SU-DHL-6 (cell line): ENCODE measurements at regions not wholly inside any gene's neighbourhood (a gene's known extent, or its start where the extent isn't known, plus 50 kb on each side); places are given as distances from the start of the nearest gene placed in this dataset.

ENCODE experiments used
- H2AFZ ChIP-seq: fragments of 200-600 bp; sonication (generic); 2 replicates; pipeline ENCODE4 v1.6.1; 2014; ENCODE audit warnings: low read depth, mild to moderate bottlenecking, moderate library complexity, mixed read lengths, antibody characterized with exemption, low read length; ENCODE audit not compliant: severe bottlenecking
- H3F3A ChIP-seq: fragments of 200-600 bp; shearing (Covaris generic); 2 replicates; pipeline ENCODE4 v1.6.0; 2016; ENCODE audit warnings: antibody characterized with exemption, mild to moderate bottlenecking; ENCODE audit not compliant: insufficient read depth
- H3K27ac ChIP-seq: fragments of 200-600 bp; sonication (generic); 2 replicates; pipeline ENCODE4 v1.5.1; 2016; ENCODE audit warnings: low read depth, mild to moderate bottlenecking, low read length, moderate library complexity, mixed read lengths
- H3K27me3 ChIP-seq: fragments of 200-600 bp; sonication (generic), shearing (Covaris generic); 2 replicates; pipeline ENCODE4 v1.6.0; 2014; ENCODE audit warnings: mild to moderate bottlenecking, low read length
- H3K36me3 ChIP-seq: fragments of 200-600 bp; sonication (generic); 2 replicates; pipeline ENCODE4 v1.6.1; 2014; ENCODE audit warnings: mild to moderate bottlenecking, low read length, mixed read lengths
- H3K4me2 ChIP-seq: fragments of 300-600, 200-600 bp; shearing (Covaris generic), sonication (generic); 2 replicates; pipeline ENCODE4 v1.6.0; 2014; ENCODE audit warnings: low read length, low read depth, mild to moderate bottlenecking; ENCODE audit not compliant: poor library complexity, severe bottlenecking
- H3K4me3 ChIP-seq: fragments of 200-600 bp; sonication (generic); 2 replicates; pipeline ENCODE4 v1.5.1; 2014; ENCODE audit warnings: antibody characterized with exemption, low read length, mild to moderate bottlenecking, mixed read lengths; ENCODE audit not compliant: insufficient read depth, poor library complexity, severe bottlenecking
- H3K79me2 ChIP-seq: fragments of 200-600 bp; sonication (generic); 2 replicates; pipeline ENCODE4 v1.6.1; 2014; ENCODE audit warnings: mild to moderate bottlenecking, low read length, moderate library complexity; ENCODE audit not compliant: insufficient read depth
- H3K9ac ChIP-seq: fragments of 200-600 bp; sonication (generic); 2 replicates; pipeline ENCODE4 v1.7.0; 2014; ENCODE audit warnings: mild to moderate bottlenecking, low read length
- H3K9me2 ChIP-seq: fragments of 200-600 bp; sonication (generic); replicated peaks from 2 replicates; pipeline ENCODE4 v1.6.1; 2014; ENCODE audit warnings: low read length; ENCODE audit not compliant: insufficient read depth
- H3K9me3 ChIP-seq: fragments of 200-600 bp; sonication (generic); 2 replicates; pipeline ENCODE4 v1.6.1; 2014; ENCODE audit warnings: low read length, mixed read lengths; ENCODE audit not compliant: insufficient read depth
- H4K20me1 ChIP-seq: fragments of 200-600 bp; sonication (generic); 2 replicates; pipeline ENCODE4 v1.6.1; 2014; ENCODE audit warnings: low read depth, mild to moderate bottlenecking, antibody characterized with exemption, low read length, moderate library complexity, mixed read lengths
- EZH2phosphoT487 ChIP-seq: fragments of 200-600 bp; sonication (generic), shearing (Covaris generic); conservative IDR thresholded peaks from 2 replicates; pipeline ENCODE4 v1.6.1; 2018; ENCODE audit warnings: mild to moderate bottlenecking, antibody characterized with exemption, low read length, moderate library complexity, mixed read lengths
- TF ChIP-seq, protein P1 (sequence below): fragments of 200-600 bp; sonication (generic); IDR thresholded peaks from one replicate; pipeline ENCODE4 v1.5.1; 2017; ENCODE audit warnings: antibody characterized with exemption, mild to moderate bottlenecking, low read length, moderate library complexity; ENCODE audit not compliant: insufficient read depth, poor library complexity, severe bottlenecking

DNA sequence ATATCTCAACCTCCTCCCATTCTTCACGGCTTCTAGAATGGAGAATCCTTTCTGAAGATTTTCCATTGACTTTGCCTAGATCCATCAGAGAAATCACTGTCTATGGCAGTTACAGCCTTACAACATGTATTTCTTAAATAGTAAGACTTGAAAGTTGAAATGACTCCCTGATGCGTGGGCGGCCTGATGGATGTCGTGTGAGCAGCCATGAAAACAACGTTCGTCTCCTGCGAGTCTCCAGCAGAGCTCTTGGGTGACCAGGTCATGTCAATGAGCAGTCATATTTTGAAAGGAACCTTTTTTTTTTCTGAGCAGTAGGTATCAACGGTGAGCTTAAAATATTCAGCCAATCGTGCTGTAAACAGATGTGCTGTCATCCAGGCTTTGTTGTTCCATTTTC, 139.9 kb upstream of the C14orf180 start:
- no peaks in the 10 kb centered on the region for H4K20me1 ChIP-seq
- no peak overlapping the region for H3K27ac ChIP-seq
- H3K4me3 ChIP-seq, result no peak overlapping the region
- H3K9ac ChIP-seq, result no peak overlapping the region
- H3K9me3 ChIP-seq, result no peaks in the 10 kb centered on the region
- H2AFZ ChIP-seq, result no peak overlapping the region
- no peaks in the 10 kb centered on the region for H3K79me2 ChIP-seq
- H3K4me2 ChIP-seq, result no peak overlapping the region
- no peaks in the 10 kb centered on the region for H3K36me3 ChIP-seq
- H3K9me2 ChIP-seq, result no peaks in the 10 kb centered on the region
- no peaks in the 10 kb centered on the region for H3F3A ChIP-seq
- H3K27me3 ChIP-seq, result no peaks in the 10 kb centered on the region
- TF ChIP-seq EZH2phosphoT487, result no peak

DNA sequence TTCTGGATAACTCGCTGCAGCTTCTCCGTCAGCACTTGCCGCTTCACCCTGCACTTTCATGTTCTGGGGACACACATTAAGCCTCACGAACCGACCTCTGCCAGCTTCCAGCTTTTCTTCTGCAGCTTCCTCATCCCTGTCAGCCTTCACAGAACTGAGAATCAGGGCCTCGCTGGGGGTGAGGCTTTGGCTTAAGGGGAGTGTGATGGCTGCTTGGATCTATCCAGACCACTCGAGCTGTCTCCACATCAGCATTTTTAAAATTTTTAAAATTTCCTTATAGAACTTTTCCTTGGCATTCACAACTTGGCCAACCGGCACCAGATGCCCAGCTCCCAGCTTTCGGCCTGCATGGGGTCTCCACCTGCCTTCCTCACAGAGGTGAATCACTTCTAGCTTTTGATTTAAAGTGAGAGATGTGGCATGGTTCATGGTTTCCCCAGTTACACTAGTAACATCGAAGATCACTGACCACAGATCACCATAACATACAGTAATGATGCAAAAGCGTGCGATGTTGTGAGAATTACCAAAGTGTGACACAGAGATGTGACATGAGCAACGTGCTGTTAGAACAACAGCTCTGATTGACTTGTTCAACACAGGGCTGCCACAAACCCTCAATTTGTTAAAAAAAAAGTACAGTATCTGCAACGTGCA, 139.1 kb upstream of the C14orf180 start:
- Histone ChIP-seq H2AFZ (no peak overlapping the region), H3K9me3 (no peaks in the 10 kb centered on the region)
- TF ChIP-seq, protein P1, sequence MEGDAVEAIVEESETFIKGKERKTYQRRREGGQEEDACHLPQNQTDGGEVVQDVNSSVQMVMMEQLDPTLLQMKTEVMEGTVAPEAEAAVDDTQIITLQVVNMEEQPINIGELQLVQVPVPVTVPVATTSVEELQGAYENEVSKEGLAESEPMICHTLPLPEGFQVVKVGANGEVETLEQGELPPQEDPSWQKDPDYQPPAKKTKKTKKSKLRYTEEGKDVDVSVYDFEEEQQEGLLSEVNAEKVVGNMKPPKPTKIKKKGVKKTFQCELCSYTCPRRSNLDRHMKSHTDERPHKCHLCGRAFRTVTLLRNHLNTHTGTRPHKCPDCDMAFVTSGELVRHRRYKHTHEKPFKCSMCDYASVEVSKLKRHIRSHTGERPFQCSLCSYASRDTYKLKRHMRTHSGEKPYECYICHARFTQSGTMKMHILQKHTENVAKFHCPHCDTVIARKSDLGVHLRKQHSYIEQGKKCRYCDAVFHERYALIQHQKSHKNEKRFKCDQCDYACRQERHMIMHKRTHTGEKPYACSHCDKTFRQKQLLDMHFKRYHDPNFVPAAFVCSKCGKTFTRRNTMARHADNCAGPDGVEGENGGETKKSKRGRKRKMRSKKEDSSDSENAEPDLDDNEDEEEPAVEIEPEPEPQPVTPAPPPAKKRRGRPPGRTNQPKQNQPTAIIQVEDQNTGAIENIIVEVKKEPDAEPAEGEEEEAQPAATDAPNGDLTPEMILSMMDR, result no peak

GRCh38 chr14:104441275-104442106, 138.1 kb upstream of the C14orf180 start:
- H3K36me3 ChIP-seq, result no peaks in the 10 kb centered on the region
- no peaks in the 10 kb centered on the region for H3K9me2 ChIP-seq
- TF ChIP-seq, protein P1, result no peak
- no peak for TF ChIP-seq EZH2phosphoT487
- H3K79me2 ChIP-seq, result no peaks in the 10 kb centered on the region
- H3K9me3 ChIP-seq, result no peaks in the 10 kb centered on the region
- no peaks in the 10 kb centered on the region for H4K20me1 ChIP-seq
- H3K27ac ChIP-seq, result no peak overlapping the region
- no peak overlapping the region for H3K4me2 ChIP-seq
- no peak overlapping the region for H3K9ac ChIP-seq
- H3K4me3 ChIP-seq, result no peak overlapping the region
- H3F3A ChIP-seq, result no peaks in the 10 kb centered on the region
- H3K27me3 ChIP-seq, result no peaks in the 10 kb centered on the region
- H2AFZ ChIP-seq, result no peak overlapping the region

More for the DNA sequence above, 139.1 kb upstream of the C14orf180 start:
- Histone ChIP-seq H3K9ac (no peak overlapping the region), H3K4me3 (no peak overlapping the region), H4K20me1 (no peaks in the 10 kb centered on the region), H3K27me3 (no peaks in the 10 kb centered on the region), H3K79me2 (no peaks in the 10 kb centered on the region), H3K36me3 (no peaks in the 10 kb centered on the region), H3F3A (no peaks in the 10 kb centered on the region), H3K9me2 (no peaks in the 10 kb centered on the region), H3K4me2 (no peak overlapping the region), H3K27ac (no peak overlapping the region)

- Histone ChIP-seq H3K4me2 (no peak overlapping the region), H3K9me2 (no peaks in the 10 kb centered on the region), H3K27me3 (no peaks in the 10 kb centered on the region), H3K79me2 (no peaks in the 10 kb centered on the region), H2AFZ (no peak overlapping the region), H3K27ac (no peak overlapping the region), H3F3A (no peaks in the 10 kb centered on the region), H4K20me1 (no peaks in the 10 kb centered on the region), H3K9me3 (no peaks in the 10 kb centered on the region), H3K9ac (no peak overlapping the region), H3K36me3 (no peaks in the 10 kb centered on the region), H3K4me3 (no peak overlapping the region)
- TF ChIP-seq EZH2phosphoT487, result no peak
- TF ChIP-seq, protein P1, result no peak
Measured at GRCh38 chr14:104442107-104442551, 137.4 kb upstream of the C14orf180 start.
